ENCODE measurements at regions not wholly inside any gene's neighbourhood (a gene's known extent, or its start where the extent isn't known, plus 50 kb on each side); places are given as distances from the start of the nearest gene placed in this dataset.

DNA sequence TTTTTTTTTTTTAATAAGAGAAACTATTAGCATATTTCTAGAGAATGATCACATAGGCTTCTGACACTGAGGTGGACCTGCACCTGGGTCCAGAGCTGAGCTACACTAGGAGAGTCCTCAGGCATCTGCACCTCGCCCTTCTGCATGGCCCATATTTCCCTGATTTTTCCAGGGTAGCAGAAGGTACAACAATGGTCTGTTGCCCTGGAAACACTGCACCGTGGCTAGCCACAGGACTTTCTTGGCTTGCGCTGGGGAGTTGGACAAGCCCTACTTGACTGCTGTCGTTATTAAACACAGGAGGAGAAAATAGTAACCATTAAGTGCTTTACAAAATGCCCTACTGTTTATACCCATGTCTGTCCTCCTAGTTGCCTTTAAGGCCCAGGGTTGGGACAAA, 615.7 kb upstream of the MEF2C start:
- TF ChIP-seq, protein P1, sequence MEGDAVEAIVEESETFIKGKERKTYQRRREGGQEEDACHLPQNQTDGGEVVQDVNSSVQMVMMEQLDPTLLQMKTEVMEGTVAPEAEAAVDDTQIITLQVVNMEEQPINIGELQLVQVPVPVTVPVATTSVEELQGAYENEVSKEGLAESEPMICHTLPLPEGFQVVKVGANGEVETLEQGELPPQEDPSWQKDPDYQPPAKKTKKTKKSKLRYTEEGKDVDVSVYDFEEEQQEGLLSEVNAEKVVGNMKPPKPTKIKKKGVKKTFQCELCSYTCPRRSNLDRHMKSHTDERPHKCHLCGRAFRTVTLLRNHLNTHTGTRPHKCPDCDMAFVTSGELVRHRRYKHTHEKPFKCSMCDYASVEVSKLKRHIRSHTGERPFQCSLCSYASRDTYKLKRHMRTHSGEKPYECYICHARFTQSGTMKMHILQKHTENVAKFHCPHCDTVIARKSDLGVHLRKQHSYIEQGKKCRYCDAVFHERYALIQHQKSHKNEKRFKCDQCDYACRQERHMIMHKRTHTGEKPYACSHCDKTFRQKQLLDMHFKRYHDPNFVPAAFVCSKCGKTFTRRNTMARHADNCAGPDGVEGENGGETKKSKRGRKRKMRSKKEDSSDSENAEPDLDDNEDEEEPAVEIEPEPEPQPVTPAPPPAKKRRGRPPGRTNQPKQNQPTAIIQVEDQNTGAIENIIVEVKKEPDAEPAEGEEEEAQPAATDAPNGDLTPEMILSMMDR (IDR thresholded peaks at IDR 0.05), result no peak
- no peak for TF ChIP-seq POLR2A (IDR thresholded peaks at IDR 0.05)
